IMR-90 (cell line): ENCODE measurements at regions not wholly inside any gene's neighbourhood (a gene's known extent, or its start where the extent isn't known, plus 50 kb on each side); places are given as distances from the start of the nearest gene placed in this dataset.

Source experiments
- BHLHE40 ChIP-seq: fragments of 150-350 bp; IDR thresholded peaks from 2 replicates; pipeline ENCODE4 v1.6.1; 2016; ENCODE audit warnings: mild to moderate bottlenecking, low read depth, low read length
- CEBPB ChIP-seq: IDR thresholded peaks from 2 replicates; pipeline ENCODE4 v1.6.1; 2012; ENCODE audit warnings: low read depth, low read length, improper control_type of control experiment
- CHD1 ChIP-seq: IDR thresholded peaks from 2 replicates; pipeline ENCODE4 v1.6.1; 2012; ENCODE audit warnings: low read depth, low read length, improper control_type of control experiment
- CTCF ChIP-seq: conservative IDR thresholded peaks from 2 replicates; pipeline ENCODE4 v1.5.1; 2012; ENCODE audit warnings: mild to moderate bottlenecking, low read depth, low read length, improper control_type of control experiment
- FOS ChIP-seq: fragments of 150-350 bp; IDR thresholded peaks from 2 replicates; pipeline ENCODE4 v1.6.1; 2016; ENCODE audit warnings: low read depth, low read length
- MAFK ChIP-seq: IDR thresholded peaks from 2 replicates; pipeline ENCODE4 v1.6.1; 2012; ENCODE audit warnings: low read depth, low read length, improper control_type of control experiment
- MXI1 ChIP-seq: IDR thresholded peaks from 2 replicates; pipeline ENCODE4 v1.6.1; 2012; ENCODE audit warnings: low read depth, mild to moderate bottlenecking, low read length, moderate library complexity, borderline replicate concordance
- NFE2L2 ChIP-seq: fragments of 150-350 bp; IDR thresholded peaks from 2 replicates; pipeline ENCODE4 v1.6.1; 2016; ENCODE audit warnings: low read depth, mild to moderate bottlenecking, low read length
- POLR2A ChIP-seq: IDR thresholded peaks from 2 replicates; pipeline ENCODE4 v1.6.1; 2012; ENCODE audit warnings: mild to moderate bottlenecking, low read depth, low read length
- RAD21 ChIP-seq: IDR thresholded peaks from 2 replicates; pipeline ENCODE4 v1.6.1; 2012; ENCODE audit warnings: low read length, improper control_type of control experiment
- RCOR1 ChIP-seq: IDR thresholded peaks from 2 replicates; pipeline ENCODE4 v1.6.1; 2012; ENCODE audit warnings: mild to moderate bottlenecking, low read length, improper control_type of control experiment; ENCODE audit not compliant: insufficient replicate concordance
- RFX5 ChIP-seq: IDR thresholded peaks from 2 replicates; pipeline ENCODE4 v1.8.0; 2012; ENCODE audit warnings: low read depth, mild to moderate bottlenecking, low read length, moderate library complexity
- SMC3 ChIP-seq: fragments of 150-350 bp; IDR thresholded peaks from 2 replicates; pipeline ENCODE4 v1.6.1; 2016; ENCODE audit warnings: low read depth, mild to moderate bottlenecking, antibody characterized with exemption, low read length, moderate library complexity
- TF ChIP-seq, protein P1 (sequence below): fragments of 150-350 bp; IDR thresholded peaks from 2 replicates; pipeline ENCODE4 v1.6.1; 2017; ENCODE audit warnings: mild to moderate bottlenecking, antibody characterized with exemption, low read length, low read depth

DNA sequence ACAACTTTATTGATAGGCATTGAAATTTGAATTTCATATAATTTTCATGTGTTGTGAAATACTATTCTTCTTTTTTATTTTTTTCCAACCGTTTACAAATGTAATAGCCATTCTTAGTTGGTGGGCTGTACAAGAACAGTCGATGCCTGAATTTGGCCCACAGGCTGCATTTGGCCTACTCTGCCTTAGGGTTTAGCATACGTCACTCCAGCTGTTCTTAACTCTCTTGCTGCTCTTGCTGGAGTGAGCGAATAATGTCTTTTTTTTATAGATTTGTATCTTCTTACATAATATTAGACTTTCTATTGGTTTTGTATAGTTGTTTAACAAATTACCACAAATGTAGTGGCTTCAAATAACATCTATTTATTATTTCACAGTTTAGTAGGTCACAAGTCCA is 163.4 kb upstream of the MKI67 start:
- TF ChIP-seq SMC3 (no peak), CTCF (no peak), RCOR1 (no peak), POLR2A (no peak), BHLHE40 (no peak), MXI1 (no peak), CHD1 (no peak), RFX5 (no peak), MAFK (no peak), FOS (no peak), RAD21 (no peak), NFE2L2 (no peak), CEBPB (no peak)
- TF ChIP-seq, protein P1, sequence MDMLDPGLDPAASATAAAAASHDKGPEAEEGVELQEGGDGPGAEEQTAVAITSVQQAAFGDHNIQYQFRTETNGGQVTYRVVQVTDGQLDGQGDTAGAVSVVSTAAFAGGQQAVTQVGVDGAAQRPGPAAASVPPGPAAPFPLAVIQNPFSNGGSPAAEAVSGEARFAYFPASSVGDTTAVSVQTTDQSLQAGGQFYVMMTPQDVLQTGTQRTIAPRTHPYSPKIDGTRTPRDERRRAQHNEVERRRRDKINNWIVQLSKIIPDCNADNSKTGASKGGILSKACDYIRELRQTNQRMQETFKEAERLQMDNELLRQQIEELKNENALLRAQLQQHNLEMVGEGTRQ: no peak
